NCI-H524 (cell line): ENCODE measurements at regions not wholly inside any gene's neighbourhood (a gene's known extent, or its start where the extent isn't known, plus 50 kb on each side); places are given as distances from the start of the nearest gene placed in this dataset.
A peak's percentile ranks its signal among the peaks of the same experiment; 100 is the strongest.

Experiments
- DNase-seq, 2 experiments: peaks; one replicate each; lab custom pipeline; 2025; lab: John Stamatoyannopoulos, UW

DNA sequence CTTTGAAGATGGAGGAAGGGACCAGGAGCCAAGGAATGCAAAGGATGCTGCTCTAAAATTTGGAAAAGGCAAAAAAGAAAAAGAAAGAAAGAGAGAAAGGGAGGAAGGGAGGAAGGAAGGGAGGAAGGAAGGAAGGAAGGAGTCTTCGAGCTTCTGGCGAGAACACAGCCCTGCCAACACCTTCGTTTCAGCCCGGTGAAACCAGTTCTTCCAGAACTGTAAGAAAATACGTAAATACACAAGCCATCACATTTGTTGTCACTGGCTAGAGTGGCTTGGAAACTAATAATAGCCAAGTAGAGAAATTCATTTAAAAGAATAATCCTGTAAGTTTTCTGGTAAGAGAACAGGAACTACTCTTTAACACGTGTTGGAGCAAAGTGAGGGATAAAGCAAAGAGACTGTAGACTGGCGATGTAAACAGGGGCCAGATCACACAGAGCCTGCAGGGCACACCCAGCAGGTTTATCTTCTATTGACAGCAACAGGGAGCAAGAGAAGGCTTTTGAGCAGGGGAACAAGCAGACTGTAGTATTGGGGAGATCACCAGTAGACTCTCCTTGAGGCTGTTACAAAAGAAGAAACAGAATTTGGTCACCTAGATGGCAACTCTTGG lies 188.7 kb upstream of the MPHOSPH6 start:
- no peak for DNase-seq

DNA sequence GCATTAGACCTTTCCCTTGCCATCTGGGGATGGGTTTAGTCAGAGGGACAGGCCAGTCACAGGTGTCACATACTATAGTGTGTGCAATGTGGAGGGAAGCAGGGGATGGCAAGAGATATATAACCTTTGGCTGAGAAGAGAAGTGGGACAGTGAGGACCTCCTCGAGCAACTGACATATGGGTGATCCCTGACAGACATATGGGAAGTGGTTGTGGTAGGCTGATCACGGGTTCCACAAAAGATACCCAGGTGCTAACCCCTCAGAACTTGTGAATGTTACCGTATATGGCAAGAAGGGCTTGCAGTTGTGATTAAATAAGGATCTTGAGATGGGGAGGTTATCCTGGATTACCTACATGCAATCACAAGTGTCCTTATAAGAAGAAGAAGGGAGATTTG lies 188.1 kb upstream of the MPHOSPH6 start:
- DNase-seq = peak in 1 of 2 experiments; percentile 27

DNA sequence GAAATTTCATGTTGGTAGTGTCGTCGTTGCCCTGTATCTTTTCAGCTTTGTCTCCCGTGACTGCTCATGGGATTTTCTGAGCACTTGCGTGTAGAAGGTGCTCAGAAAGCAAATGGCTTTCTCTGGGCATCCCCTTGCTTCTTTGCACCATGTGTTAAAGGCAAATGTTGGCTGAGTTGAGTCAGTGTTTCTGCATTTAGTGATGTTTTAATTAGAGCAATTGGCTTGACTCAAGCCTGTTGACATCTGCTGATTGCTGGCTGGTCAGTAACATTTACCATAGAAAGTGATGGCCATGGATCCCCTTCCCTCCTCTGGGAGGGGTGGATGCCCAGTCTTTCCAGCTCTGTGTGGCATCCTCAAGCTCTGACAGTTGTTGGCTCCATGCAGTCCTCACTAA lies 187.2 kb upstream of the MPHOSPH6 start:
- DNase-seq = no peak

- no peak for DNase-seq
Measured at GRCh38 chr16:82350560-82350959, 180.5 kb upstream of the MPHOSPH6 start.

GRCh38 chr16:82345318-82345717 lies 175.3 kb upstream of the MPHOSPH6 start:
- DNase-seq = no peak

DNA sequence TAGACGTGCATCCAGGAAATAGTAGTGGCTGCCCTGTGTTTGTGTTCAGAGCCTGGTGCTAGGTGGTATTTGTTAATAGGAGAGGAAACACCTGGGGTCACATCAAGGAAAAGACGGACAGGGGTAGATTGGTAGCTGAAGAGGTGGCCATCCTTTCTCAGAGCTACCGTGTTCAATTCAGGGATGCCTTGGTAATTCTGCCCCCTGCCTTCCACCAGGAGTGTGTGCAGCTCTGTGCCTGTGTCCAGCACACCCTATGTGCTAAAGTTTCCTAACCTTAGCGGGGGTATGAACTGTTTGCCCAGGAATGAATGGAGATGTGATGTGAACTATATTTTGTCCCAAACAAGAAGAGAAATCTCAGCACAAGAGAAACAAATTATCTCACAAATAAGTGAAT lies 174.1 kb upstream of the MPHOSPH6 start:
- no peak for DNase-seq

DNA sequence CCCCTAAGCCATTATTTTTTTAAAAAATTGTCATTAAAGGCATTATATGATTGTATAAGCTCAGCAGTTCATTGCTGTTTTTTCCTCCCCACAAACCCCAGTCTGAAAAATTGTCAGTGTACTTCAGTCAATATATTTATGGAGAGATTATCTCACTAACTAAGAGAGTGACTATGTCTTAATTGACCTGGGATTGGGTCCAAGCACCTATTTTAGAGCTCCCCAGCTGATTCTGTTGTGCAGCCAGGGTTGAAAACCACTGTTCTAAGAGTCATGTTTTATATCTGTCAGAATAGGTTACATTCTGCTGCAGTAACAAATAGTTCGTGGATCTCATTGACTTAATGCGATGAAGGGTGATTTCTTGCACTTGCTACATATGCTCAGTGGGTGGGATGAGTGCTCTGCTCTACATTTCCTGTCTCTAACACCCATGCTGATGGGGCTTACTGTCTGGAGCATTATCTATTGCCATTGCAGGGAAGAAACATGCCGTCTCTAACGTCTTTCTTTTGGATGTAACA lies 171.2 kb upstream of the MPHOSPH6 start:
- DNase-seq = no peak

GRCh38 chr16:82340531-82340930 lies 170.5 kb upstream of the MPHOSPH6 start:
- no peak for DNase-seq

- no peak for DNase-seq
Measured at GRCh38 chr16:82337355-82337754, 167.3 kb upstream of the MPHOSPH6 start.

DNA sequence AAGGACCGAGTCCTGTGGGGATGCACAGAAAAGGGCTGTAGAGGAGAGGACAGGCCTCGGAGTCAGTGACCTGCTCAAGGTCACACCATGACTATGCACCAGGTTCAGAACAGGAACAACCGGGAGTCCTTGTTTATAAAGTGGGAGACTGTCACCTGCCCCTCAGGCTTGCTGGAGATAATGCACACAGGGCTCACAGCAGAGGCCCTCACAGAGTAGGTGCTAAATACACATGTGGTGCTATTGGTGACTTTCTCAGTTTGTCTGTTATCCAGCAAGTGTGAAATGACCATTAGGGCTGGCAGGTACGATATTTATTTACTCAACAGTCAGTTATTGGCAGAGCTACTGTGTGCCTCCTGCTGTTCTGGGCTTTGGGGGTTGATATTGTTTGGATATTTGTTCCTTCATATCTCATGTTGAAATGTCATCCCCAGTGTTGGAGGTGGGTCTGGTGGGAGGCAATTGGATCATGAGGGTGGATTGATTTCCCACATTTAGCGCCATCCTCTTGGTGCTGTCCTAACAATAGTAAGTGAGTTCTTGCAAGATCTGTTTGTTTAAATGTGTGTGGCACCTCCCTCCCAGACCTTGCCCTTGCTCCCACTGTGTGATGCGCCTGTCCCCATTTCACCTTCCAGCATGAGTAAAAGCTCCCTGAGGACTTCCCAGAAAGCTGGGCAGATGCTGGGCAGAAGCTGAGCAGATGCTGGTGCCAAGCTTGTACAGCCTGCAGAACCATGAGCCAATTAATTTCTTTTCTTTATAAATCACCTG lies 162.1 kb upstream of the MPHOSPH6 start:
- no peak for DNase-seq

DNA sequence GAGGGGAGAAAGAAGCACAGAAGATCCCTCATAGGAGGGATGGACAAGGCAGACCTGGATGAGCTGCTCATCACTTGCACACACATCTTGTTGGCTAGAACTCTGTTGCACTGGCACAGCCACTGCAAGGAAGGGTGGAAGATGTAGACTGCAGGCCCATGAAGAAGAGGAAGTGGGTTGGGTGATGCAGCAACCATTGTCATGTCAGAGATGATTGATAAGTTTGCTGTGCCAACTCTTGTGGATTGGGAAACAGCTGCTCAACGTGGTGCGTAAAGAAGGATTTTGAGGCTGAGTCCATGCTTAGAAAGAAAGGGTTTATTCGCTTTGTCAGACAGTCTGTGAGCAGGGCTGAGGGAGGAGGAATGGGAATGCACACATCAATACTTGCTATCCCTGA lies 161.4 kb upstream of the MPHOSPH6 start:
- DNase-seq = no peak

DNA sequence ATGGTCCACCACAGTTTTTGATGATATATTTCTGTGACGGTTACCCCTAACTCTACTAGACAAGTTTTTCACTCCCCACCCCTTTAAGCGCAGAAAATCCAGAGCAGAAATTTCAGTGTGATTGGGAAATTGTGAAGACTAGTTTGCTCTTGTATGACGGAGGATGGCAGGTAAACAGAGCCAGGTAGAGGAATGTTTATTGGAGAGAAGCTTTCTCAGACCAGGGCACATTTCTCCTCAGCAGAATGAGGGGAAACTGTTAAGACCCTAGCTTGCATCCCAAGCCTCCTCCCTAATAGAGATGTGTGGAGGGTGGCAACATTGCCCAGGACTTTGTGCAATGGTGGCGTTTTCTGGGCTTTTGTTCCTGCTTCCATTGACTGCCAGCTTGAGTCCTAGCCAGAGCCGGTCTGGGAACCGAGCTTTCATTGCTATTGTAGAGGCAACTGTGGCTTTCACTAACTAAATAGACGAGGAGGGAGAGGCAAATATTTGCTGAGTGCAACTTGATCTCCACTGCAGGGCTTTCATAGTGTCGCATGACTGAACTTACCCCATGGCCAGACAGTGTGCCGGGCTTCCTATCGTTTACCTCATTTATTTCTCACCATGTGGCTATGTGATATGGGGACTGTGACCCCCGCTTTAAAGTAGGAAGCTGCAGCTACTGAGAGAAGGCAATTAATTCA lies 159.6 kb upstream of the MPHOSPH6 start:
- DNase-seq = no peak

GRCh38 chr16:82328881-82329469 lies 159.0 kb upstream of the MPHOSPH6 start:
- DNase-seq = no peak

- DNase-seq = no peak
Measured at GRCh38 chr16:82323171-82323570, 153.1 kb upstream of the MPHOSPH6 start.

GRCh38 chr16:82322177-82322576 lies 152.2 kb upstream of the MPHOSPH6 start:
- no peak for DNase-seq

- DNase-seq = no peak
Measured at GRCh38 chr16:82319038-82319437, 149.0 kb upstream of the MPHOSPH6 start.

GRCh38 chr16:82317411-82318167 lies 147.6 kb upstream of the MPHOSPH6 start:
- DNase-seq = no peak

DNA sequence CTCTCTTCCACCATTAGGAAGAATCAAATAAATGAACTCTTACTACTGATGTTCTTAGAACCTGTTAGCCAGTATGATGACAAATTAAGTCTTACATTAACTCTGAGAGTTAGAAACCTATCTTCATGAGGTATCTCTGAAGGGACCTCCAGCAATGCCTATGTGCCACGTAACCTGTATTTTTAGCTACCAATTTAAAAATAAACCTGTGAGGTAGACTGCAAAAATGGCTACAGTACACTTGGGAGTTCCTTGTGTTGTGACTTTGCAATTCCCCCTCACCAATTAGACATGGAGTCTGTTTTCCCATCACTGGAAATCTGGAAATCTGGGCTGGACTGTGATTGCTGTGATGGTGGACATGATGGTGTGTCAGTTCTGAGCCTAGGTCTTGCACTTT lies 143.7 kb upstream of the MPHOSPH6 start:
- no peak for DNase-seq

DNA sequence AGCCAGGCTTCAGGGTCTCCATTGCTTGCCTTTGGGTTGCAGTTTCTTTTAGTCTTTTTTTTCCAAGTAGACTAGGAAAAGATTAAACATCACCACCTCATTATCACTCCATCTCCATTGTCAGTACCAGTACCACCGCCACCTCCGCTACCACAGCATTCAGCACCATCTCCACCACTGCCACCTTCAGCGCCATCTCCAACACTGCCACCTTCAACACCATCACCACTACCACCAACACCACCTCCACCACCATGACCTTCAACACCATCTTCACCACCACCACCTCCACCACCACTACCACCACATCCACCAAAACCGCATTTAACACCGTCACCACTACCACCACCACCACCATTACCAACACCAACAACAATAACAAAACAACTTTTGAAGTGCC lies 141.5 kb upstream of the MPHOSPH6 start:
- no peak for DNase-seq

- peak; percentile 37 to 63 for DNase-seq
Measured at GRCh38 chr16:82302042-82302727, 132.2 kb upstream of the MPHOSPH6 start.

- peak in 1 of 2 experiments; percentile 27 for DNase-seq
Measured at GRCh38 chr16:82301146-82301755, 131.2 kb upstream of the MPHOSPH6 start.
